GM21423 (cell line): ENCODE measurements at regions not wholly inside any gene's neighbourhood (a gene's known extent, or its start where the extent isn't known, plus 50 kb on each side); places are given as distances from the start of the nearest gene placed in this dataset.
"Not testable (repeated sequence)": the region's sequence is repeated elsewhere in the genome, so short reads cannot be mapped to it uniquely, and the experiment has no call there.

Source experiments
- ATAC-seq: cut with Tn5 transposase; IDR thresholded peaks from one replicate; pipeline ENCODE4 v1.9.1; 2021; ENCODE audit warnings: mild to moderate bottlenecking, moderate library complexity; ENCODE audit not compliant: unreplicated experiment

DNA sequence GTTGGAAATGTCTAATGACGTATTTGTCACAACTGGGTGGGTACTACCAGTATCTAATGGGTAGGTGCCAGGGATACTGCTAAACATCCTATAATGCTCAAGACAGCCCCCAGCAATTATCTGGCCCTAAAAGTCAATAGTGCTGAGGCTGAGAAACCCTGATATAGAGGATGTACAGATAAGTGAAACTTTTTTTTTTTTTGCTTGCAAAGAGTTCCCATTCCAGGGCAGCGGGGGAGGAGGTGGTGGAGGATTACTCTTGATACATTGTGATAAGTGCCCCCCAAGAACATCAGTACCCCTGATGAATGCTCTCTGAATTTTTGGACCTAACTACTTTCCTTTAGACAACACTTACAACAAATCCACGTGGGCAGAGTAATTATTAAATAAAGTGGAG is 329.7 kb upstream of the SPRED2 start:
- ATAC-seq, result no peak

DNA sequence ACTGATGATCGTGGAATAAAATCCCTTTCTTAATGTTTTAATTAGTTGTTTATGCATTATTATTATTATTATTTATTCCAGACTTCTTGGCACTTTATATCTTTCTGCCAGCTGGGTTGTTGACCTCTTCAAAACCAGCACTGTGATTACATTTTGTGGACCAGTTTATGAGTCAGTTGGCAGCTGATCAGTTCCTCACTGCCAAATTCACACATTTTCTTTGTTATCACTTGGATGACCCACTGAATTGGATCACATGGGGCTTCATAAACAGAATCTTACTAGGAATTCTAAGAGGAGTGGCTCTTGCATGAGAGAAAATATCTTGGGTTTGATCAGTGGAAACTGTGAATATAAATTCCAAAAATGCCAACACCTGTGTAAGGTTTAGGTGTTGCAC is 321.8 kb upstream of the SPRED2 start:
- ATAC-seq, result no peak

DNA sequence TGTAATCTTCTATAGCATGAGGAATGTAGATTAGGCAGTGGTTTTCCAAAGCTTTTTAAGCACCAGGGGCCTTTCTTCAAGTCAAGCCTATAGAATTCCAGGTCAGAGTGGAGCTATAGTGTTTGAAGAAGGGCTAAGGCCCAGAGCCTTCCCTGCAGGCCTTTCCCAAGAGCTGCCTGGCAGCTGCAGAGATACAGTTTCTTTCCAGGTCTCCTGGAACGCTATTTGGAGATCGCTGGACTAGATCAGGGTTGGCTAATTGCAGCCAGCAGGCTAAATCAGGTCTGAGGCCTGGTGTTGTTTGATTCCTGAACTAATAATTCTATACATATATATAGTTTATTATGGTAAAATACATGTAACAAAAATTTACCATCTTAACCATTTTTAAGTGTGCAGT is 319.0 kb upstream of the SPRED2 start:
- ATAC-seq, result no peak

DNA sequence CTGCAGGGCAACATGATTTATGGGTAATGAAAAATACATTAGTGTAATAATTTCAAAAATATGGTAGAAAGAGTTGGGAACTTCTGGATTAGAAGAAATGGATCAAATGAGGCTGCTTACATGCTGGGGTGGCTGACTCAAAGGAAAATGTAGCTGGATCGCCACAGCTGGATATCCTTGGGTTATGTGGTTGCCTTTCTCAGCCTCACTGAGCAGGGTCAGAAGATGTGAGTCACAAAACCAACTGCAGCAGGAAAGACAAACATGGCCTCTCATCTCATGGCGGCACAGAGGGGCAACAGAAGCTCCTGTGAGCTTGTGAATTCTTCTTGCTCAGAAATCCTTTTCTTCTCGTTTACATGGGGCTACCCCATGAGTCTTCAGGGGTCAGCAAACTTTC is 317.1 kb upstream of the SPRED2 start:
- no peak for ATAC-seq

DNA sequence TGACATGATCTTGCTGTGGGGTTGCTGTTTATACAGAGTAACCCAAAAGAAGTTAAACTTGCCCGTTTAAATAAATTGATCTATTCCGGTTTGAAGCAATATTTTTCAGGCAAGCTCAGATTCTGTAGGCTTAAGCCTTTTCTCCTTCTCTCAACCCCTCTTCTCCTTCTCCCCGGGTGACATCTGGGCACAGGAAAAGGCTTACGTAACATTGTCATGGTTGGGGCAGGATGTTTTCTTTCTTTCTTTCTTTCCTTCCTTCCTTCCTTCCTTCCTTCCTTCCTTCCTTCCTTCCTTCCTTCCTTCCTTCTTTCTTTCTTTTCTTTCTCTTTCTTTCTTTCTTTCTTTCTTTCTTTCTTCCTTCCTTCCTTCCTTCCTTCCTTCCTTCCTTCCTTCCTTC is 315.5 kb upstream of the SPRED2 start:
- not testable (repeated sequence) for ATAC-seq

DNA sequence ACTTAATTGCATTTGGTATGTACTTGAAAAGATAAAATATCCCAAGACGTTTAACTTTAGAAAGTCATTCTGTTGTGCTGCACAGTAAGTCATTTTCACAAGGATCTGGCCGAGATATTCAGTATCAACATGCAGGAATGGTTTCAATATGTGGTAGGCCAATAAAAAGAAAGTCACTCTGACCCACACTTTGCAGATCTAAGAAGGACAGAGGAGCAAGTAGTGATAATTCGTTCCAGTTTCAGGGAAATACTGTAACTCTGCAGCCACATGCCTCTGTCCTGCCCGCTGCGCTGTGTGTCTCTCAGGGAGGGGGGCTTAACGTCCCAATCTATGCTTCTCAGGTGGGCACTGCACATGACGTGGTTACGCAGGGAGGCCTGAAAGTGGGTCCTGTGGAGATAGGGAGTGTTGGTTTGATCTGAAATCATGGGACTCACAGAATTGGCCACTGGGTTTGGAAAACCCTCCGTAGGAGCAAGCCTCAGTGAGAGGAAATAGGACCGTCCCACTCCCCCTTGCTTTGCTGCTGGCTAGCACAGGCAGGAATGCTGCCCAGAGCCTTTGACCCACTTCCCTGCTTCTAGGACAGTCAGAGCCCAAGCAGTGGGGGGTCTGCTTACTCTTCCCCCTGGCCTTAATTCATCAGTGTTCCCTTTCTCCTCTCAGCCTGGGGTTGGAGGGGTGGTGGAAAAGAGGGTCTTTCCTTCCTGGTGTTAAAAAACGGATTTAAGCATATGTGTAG is 314.7 kb upstream of the SPRED2 start:
- ATAC-seq, result no peak

DNA sequence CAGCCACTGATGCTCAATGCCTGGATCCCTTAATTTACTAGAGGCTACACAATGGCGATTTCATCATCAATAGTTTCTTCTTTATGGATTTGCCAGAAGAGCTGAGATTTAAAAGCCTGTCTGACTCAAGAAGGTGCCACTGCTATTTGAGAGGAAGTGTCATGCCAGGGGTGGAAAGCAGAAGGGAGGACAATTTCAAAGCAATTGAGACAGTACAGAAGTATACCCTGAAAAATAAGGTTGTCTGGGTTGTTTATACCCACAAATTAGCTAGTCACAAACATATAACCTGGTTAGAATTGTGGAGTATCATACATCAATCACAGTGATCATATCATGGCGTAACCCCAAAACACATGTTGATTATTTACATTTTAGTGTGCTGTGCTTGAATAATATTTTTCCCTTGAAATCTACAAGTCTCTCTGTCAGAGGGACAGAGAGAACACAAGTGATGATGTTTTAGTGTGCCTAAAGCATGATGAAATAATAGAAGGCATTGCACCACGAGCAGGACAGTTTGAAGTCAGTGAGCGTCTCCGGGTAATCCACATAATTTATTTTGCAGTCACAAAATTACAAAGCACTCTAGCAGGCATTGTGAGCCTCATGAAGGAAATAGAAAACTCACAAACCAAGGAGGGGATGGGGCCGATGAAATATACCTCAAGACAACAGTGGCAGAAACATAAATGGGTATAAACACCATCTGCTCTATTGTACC is 312.2 kb upstream of the SPRED2 start:
- ATAC-seq, result no peak

DNA sequence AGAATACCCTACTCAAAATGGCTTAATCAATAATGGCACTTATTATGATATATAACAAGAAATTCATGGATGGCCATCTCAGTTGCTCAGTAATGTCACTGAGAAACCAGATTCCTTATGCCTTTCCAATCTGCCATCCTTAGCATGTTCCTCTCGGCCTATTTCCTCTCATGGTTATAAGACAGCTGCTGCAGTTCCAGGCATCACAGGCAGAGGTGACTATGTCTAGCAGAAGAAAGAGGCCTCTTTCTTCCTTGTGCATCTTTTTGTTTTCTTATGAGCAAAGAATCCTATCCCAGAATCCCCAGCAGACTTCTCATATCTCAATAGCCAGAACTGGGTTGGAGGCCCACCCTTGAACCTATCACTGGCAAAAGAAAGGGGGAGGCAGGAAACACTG is 310.6 kb upstream of the SPRED2 start:
- ATAC-seq, result no peak

DNA sequence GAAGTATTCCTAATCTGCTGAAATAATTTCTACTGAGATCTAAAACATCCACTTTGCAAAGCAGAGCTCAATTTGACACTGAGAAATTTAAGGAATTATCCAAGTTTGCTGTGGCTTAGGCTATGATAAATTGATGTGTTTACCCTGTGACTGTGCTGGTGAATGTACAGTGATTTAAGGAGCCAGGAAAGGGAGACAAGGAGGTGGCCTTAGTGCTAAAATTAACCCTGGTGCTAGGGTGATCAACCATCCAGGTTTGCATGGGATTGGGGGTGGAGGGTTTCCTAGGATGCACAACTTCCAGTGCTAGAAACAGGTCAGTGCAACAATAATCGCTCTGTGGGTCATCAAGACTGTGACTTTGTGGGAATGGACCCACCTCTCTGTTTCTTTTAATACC is 307.5 kb upstream of the SPRED2 start:
- ATAC-seq, result no peak

DNA sequence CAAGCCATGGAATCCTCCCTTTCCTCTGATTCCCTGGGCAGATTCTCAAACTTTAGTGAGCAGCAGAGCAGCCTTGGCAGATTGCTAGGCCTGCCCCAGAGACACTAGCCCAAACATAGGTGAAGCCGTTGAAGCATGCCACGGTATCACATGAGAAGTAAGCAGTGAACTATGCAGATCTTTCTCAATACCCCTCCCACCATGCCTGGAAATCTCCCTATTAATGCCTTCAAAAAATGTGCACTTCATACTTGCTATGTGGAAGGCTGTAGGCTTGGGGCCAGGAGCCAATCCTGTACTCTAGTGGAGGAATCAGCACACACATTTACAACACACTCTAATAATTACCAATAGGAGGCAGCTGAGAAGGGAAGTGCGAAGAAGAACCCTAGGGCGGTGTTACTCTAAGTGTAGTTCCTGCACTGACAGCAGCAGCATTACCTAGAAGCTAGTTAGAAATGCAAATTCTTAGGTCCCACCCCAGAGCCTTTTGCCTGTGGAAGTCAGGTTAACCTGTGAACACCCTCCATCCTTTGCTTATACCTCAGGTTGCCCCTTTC is 305.1 kb upstream of the SPRED2 start:
- ATAC-seq, result no peak

DNA sequence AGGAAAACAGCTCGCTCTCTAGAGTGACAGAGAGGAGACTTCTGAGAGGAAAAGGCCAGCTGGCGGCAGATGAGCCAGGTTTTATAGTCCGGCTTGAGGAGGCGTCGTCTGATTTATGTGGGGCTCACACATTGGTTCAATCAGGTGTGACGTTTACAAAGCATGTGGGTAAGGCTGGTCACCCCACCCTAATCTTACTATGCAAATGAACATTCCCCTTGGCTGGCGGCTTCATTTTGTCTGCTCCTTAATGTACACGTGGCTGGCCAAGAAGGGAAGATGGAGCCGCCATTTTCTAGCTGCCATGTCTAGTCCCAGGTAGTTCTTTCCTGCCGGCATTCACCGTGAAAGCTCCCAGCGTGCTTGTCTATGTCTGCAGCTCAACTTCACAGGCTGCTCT is 299.1 kb upstream of the SPRED2 start:
- ATAC-seq, result no peak

DNA sequence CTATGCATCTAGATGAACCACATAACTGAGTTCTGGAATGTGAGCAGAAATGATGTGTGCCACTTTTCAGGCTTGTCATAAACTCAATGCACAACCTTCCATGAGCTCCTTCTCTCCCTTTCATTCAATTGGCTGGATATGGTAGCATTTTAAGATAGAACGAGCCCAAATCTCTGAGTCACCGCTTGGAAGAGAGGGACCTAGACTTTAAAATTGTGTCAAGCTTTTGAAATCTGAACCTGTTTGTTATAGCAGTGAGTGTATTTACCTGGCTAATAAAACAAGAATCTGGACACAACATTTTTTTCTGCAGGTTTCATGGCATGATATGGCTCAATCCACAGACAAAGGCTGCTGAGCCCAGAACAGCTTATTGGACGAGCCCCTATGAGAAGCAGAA is 297.8 kb upstream of the SPRED2 start:
- no peak for ATAC-seq

DNA sequence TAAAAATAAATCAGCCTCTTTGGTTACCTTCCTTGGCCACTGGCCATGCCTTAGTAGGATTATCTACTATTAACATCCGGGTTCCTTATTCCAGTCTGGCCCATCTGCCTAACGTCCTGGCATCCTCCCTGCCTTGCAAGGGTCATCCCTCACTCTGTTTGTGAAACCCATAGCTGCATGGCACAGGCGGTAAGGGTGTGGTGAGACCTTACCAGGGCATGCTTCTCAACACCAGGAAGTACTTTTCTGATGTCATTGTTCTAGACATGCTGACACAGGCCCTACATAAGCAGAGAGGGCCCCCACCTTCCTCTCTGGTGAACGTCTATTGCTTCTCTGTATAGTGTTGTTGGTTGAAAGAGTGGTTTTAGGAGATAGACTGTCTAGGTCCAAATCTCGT is 296.8 kb upstream of the SPRED2 start:
- ATAC-seq, result no peak

DNA sequence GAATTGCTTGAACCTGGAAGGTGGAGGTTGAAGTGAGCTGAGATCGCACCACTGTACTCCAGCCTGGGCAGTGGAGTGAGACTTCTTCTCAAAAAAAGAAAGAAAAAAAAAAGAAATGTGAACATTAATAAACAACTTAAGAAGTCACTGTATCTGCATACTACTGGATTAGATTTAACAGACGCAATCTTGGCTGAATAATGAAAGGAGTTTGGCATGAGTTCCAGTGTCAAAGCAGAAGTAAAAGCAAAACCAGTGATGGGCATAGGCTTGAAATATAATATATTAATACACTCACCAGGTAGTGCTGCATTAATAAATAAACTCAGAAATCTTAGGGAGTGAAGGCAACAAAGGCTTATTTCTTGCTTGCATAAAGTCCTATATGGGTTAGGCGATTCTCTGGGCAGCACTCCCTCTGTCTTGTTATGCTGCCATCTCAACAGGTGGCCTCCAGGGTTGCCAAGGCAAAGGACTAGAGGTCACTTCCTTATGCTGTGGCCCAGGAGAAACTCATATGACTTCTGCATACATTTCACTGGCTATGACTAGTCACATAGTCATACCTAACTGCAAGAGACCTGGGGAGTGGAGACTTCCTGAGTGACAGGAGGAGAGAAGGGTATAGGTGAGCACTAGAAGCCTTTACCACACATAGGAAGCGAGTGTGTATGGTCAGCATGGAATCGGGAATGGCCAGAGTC is 296.2 kb upstream of the SPRED2 start:
- ATAC-seq, result no peak

DNA sequence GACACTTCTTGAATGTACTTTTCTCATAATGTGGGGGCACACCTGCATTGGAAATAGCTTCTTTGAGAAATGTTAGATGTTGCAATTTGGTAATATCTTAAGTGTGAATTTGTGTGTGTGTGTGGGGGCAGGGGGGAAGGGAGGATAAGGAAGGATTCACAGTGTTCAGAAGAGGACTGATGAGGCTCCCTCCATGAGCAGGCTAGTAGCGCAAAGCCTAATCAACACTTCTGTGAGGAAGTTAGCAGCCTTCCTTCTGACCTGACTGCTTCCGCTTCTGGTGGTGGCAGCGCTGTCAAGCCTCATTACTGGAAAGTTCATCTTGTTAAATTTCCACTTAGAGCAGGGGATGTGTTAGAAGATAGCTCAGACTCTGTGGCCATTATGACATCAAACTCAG is 295.4 kb upstream of the SPRED2 start:
- no peak for ATAC-seq

DNA sequence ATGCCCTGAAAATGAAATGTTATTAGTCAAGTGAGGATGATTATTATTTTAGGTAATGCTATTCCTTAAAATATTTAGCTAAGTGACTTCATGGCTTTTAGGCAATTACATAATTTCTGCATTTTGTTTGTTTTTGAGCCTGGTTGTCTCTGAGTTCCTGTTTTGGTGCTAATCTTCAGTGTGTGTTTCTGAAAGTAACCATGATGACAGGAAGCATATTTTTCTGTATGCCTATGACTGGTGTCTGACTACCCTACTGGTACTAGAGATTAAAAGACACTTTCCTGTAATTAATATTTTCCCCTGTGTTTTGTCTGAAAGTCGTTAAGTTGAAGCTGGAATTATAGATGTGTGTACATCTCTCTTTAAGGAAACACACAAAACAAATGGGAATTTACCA is 295.0 kb upstream of the SPRED2 start:
- ATAC-seq, result no peak

DNA sequence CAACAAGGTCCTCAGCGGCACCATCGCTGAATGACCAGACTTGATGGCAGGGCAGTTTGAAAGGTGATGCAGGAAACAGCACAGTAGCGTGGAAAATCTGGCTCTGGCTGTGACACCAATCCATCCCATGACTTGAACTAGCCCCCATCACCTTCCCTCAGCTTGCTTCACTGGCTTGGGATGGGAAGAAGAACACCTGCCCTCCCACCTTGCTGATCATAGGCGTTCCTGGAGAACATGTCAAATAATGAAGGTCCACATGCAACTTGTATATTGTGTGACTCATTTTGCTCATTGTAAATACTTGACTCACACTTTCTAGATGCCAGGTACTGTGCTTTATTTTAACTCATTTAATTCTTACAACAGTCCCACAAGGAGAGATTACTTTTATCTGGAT is 292.4 kb upstream of the SPRED2 start:
- ATAC-seq, result no peak

DNA sequence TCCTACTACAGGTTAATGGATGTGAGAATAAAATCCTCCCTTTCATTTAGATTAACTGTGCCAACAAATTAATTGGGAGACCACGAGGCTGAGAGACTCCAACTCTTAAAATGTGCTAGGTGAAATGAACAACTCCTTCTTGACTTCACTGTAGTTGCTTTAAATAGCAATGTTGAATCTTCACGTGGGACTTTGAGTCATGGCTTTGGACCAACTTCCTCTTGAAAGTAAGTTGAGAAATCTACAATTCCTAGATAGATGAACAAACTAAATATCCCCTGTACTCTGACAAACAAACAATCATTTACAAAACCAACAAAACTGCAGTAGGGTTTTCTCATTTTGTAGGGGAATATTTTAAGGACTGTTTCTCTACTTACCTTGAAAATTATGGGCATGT is 291.9 kb upstream of the SPRED2 start:
- no peak for ATAC-seq

DNA sequence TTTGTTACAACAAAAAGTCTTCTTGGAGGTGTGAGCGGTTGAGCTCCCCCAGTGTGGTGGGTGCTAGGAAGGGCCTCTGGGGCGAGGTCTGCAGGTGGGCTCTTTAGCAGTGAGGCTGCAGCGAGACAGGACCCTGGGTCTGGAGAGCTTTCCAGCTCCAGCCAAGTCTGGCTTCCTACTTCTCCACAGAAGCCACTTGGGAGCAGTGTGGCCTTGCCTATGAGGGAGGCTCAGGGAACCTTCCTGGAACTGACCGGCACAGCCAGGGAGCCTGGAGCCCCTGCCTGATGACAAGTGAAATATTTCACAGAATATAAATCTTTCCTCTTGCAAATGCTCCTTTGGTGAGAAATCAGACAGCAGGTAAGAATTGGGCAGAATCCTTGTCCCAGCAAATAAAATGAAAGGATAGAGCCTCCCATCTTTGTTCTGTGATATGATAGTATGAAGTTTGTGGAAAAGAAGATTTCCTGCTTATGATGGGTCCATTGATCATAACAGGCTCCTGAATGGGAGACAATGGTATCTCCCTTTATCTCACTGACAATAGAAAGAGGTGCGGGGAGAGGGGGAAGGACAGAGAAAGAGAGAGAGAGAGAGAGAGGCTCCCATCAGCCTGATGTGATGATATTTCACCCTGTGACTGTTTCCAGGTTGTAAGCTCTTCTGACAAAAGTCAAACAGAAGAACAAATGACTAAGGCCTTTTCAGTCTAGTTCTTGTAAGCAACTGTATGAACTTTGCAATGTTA is 289.8 kb upstream of the SPRED2 start:
- no peak for ATAC-seq

DNA sequence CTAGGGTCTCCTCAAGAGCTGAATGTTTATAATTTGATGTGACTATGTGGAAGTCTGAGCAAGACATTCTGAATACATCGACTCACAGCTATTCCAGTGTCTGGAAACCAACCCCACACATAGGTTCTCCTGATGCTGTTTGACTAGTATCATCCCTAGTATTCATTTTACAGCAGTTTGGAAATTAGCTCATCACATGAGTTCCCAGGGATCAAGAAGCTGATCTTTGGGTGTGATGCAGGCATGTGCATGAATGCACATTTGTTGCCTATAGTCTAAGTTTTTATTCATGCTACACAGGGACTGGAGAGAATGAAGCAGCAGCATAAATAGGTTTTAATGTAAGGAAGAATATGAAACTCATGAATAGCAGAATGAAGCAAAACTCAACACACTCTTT is 284.3 kb upstream of the SPRED2 start:
- no peak for ATAC-seq

DNA sequence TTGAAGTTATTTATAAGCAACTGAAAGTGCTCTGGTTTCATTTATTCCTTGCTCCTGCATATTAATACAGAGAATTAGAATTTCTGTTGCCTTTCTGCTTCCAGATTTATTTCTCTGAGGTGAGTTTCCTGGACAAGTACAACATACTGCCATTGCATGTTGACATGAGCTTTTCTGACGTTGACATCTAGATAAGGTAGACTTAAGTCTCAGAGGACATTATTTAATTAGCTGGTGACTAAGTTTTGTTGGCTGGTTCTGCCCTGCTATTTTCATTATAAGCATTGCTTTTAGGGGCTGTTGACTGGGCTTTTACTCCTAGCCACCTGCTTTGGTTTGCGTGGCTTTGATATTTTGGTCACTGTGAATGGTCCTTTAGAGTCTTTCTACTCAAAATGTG is 282.9 kb upstream of the SPRED2 start:
- no peak for ATAC-seq
